IMR-90 (cell line): ENCODE measurements at regions not wholly inside any gene's neighbourhood (a gene's known extent, or its start where the extent isn't known, plus 50 kb on each side); places are given as distances from the start of the nearest gene placed in this dataset.

ENCODE experiments used
- ATAC-seq: fragments of 200-7000 bp; cut with Tn5 transposase; 2 replicates; pipeline ENCODE4 v1.9.1; 2020; ENCODE audit warnings: low read depth, mild to moderate bottlenecking, moderate library complexity
- BruUV-seq: library from RNA; stranded (reverse); fragments of 400-500 nt; replicated peaks from 2 replicates; lab custom pipeline; 2021; lab: Mats Ljungman, UMichigan
- CTCF ChIA-PET: fragments of 300-600 bp; formaldehyde crosslinking; extraction: SDS; loops from one replicate; lab custom pipeline; 2021; ENCODE audit warnings: antibody characterized with exemption; lab: Yijun Ruan, JAX
- POLR2A ChIA-PET: fragments of 300-600 bp; sonication (Branson Sonifier 250); formaldehyde crosslinking; loops from one replicate; lab custom pipeline; 2022; ENCODE audit warnings: antibody characterized with exemption; ENCODE audit not compliant: unreplicated experiment; lab: Charles Lee
- DNase-seq: peaks from one replicate; pipeline ENCODE4 v3.0.0; 2013
- H2AFZ ChIP-seq: replicated peaks from 2 replicates; pipeline ENCODE3; 2013; ENCODE audit warnings: low read length, mild to moderate bottlenecking; ENCODE audit not compliant: poor library complexity
- H2AK5ac ChIP-seq: 2 replicates; pipeline ENCODE4 v1.6.1; 2013; ENCODE audit warnings: low read depth, low read length, inconsistent platforms
- H2AK9ac ChIP-seq: replicated peaks from 2 replicates; pipeline ENCODE3; 2013; ENCODE audit warnings: mild to moderate bottlenecking, low read depth, low read length, moderate library complexity; ENCODE audit not compliant: poor library complexity
- H2BK120ac ChIP-seq: 2 replicates; pipeline ENCODE4 v1.6.1; 2013; ENCODE audit warnings: low read depth, low read length, inconsistent platforms
- H2BK15ac ChIP-seq: 3 replicates; pipeline ENCODE4 v1.6.1; 2013; ENCODE audit warnings: low read depth, low read length, inconsistent platforms
- H2BK20ac ChIP-seq: 2 replicates; pipeline ENCODE4 v1.6.1; 2013; ENCODE audit warnings: low read depth, mild to moderate bottlenecking, inconsistent platforms, low read length, moderate library complexity
- H2BK5ac ChIP-seq: 2 replicates; pipeline ENCODE4 v1.6.1; 2013; ENCODE audit warnings: mild to moderate bottlenecking, low read depth, low read length, inconsistent platforms; ENCODE audit not compliant: poor library complexity, severe bottlenecking
- H3K14ac ChIP-seq: replicated peaks from 2 replicates; pipeline ENCODE4 v1.6.1; 2013; ENCODE audit warnings: low read depth, low read length, inconsistent platforms
- H3K18ac ChIP-seq: 2 replicates; pipeline ENCODE4 v1.6.1; 2013; ENCODE audit warnings: low read depth, low read length, control low read depth
- H3K23ac ChIP-seq: 2 replicates; pipeline ENCODE4 v1.6.1; 2013; ENCODE audit warnings: low read depth, low read length, inconsistent platforms
- H3K27ac ChIP-seq: 2 replicates; pipeline ENCODE4 v1.5.1; 2013; ENCODE audit warnings: mild to moderate bottlenecking, control low read depth, low read length; ENCODE audit not compliant: insufficient read depth
- H3K27me3 ChIP-seq: 2 replicates; pipeline ENCODE4 v1.6.1; 2013; ENCODE audit warnings: low read length; ENCODE audit not compliant: control insufficient read depth, insufficient read depth
- H3K36me3 ChIP-seq: 2 replicates; pipeline ENCODE4 v1.6.1; 2013; ENCODE audit warnings: low read length, mixed read lengths; ENCODE audit not compliant: control insufficient read depth, insufficient read depth
- H3K4ac ChIP-seq: 2 replicates; pipeline ENCODE4 v1.6.1; 2013; ENCODE audit warnings: low read depth, low read length, inconsistent platforms
- H3K4me1 ChIP-seq: 2 replicates; pipeline ENCODE4 v1.6.1; 2013; ENCODE audit warnings: low read length, mixed read lengths; ENCODE audit not compliant: control insufficient read depth, insufficient read depth
- H3K4me2 ChIP-seq: 2 replicates; pipeline ENCODE4 v1.6.1; 2013; ENCODE audit warnings: low read depth, mild to moderate bottlenecking, control low read depth, low read length, moderate library complexity
- H3K4me3 ChIP-seq: 2 replicates; pipeline ENCODE4 v1.5.1; 2013; ENCODE audit warnings: low read depth, mild to moderate bottlenecking, control low read depth, low read length, moderate library complexity; ENCODE audit not compliant: insufficient read depth
- H3K56ac ChIP-seq: 2 replicates; pipeline ENCODE4 v1.6.1; 2013; ENCODE audit warnings: low read length, inconsistent platforms; ENCODE audit not compliant: insufficient read depth; ENCODE audit errors: extremely low read depth
- H3K79me1 ChIP-seq, 2 experiments: 2 replicates each; pipeline ENCODE4 v1.6.1; 2013; ENCODE audit warnings: low read length in 2 of 2, inconsistent platforms in 1 of 2, low read depth in 1 of 2
- H3K9ac ChIP-seq: 2 replicates; pipeline ENCODE4 v1.6.1; 2013; ENCODE audit warnings: low read depth, low read length, control low read depth
- H3K9me1 ChIP-seq: 2 replicates; pipeline ENCODE4 v1.6.1; 2013; ENCODE audit warnings: low read length, inconsistent platforms; ENCODE audit not compliant: insufficient read depth
- H3K9me3 ChIP-seq: 2 replicates; pipeline ENCODE4 v1.6.1; 2013; ENCODE audit warnings: low read length; ENCODE audit not compliant: control insufficient read depth, insufficient read depth
- H4K20me1 ChIP-seq: 2 replicates; pipeline ENCODE4 v1.6.1; 2013; ENCODE audit warnings: low read length, inconsistent platforms; ENCODE audit not compliant: insufficient read depth
- H4K5ac ChIP-seq: 2 replicates; pipeline ENCODE4 v1.6.1; 2013; ENCODE audit warnings: mild to moderate bottlenecking, low read depth, low read length, control low read depth
- H4K8ac ChIP-seq, 2 experiments: 2 replicates each; pipeline ENCODE4 v1.6.1; 2013; ENCODE audit warnings: low read depth in 2 of 2, low read length in 2 of 2, control low read depth in 1 of 2, inconsistent platforms in 1 of 2
- H4K91ac ChIP-seq: 2 replicates; pipeline ENCODE4 v1.6.1; 2013; ENCODE audit warnings: low read depth, low read length, inconsistent platforms; ENCODE audit not compliant: insufficient read depth
- BHLHE40 ChIP-seq: fragments of 150-350 bp; IDR thresholded peaks from 2 replicates; pipeline ENCODE4 v1.6.1; 2016; ENCODE audit warnings: mild to moderate bottlenecking, low read depth, low read length
- CEBPB ChIP-seq: IDR thresholded peaks from 2 replicates; pipeline ENCODE4 v1.6.1; 2012; ENCODE audit warnings: low read depth, low read length, improper control_type of control experiment
- CHD1 ChIP-seq: IDR thresholded peaks from 2 replicates; pipeline ENCODE4 v1.6.1; 2012; ENCODE audit warnings: low read depth, low read length, improper control_type of control experiment
- ELK1 ChIP-seq: fragments of 150-350 bp; IDR thresholded peaks from 2 replicates; pipeline ENCODE4 v1.6.1; 2016; ENCODE audit warnings: low read depth, mild to moderate bottlenecking, low read length, moderate library complexity, borderline replicate concordance
- FOS ChIP-seq: fragments of 150-350 bp; IDR thresholded peaks from 2 replicates; pipeline ENCODE4 v1.6.1; 2016; ENCODE audit warnings: low read depth, low read length
- MAFK ChIP-seq: IDR thresholded peaks from 2 replicates; pipeline ENCODE4 v1.6.1; 2012; ENCODE audit warnings: low read depth, low read length, improper control_type of control experiment
- MAZ ChIP-seq: IDR thresholded peaks from 2 replicates; pipeline ENCODE4 v1.6.1; 2012; ENCODE audit warnings: low read depth, mild to moderate bottlenecking, low read length, improper control_type of control experiment, moderate library complexity, borderline replicate concordance
- MXI1 ChIP-seq: IDR thresholded peaks from 2 replicates; pipeline ENCODE4 v1.6.1; 2012; ENCODE audit warnings: low read depth, mild to moderate bottlenecking, low read length, moderate library complexity, borderline replicate concordance
- NFE2L2 ChIP-seq: fragments of 150-350 bp; IDR thresholded peaks from 2 replicates; pipeline ENCODE4 v1.6.1; 2016; ENCODE audit warnings: low read depth, mild to moderate bottlenecking, low read length
- RAD21 ChIP-seq: IDR thresholded peaks from 2 replicates; pipeline ENCODE4 v1.6.1; 2012; ENCODE audit warnings: low read length, improper control_type of control experiment
- RCOR1 ChIP-seq: IDR thresholded peaks from 2 replicates; pipeline ENCODE4 v1.6.1; 2012; ENCODE audit warnings: mild to moderate bottlenecking, low read length, improper control_type of control experiment; ENCODE audit not compliant: insufficient replicate concordance
- RFX5 ChIP-seq: IDR thresholded peaks from 2 replicates; pipeline ENCODE4 v1.8.0; 2012; ENCODE audit warnings: low read depth, mild to moderate bottlenecking, low read length, moderate library complexity
- SMC3 ChIP-seq: fragments of 150-350 bp; IDR thresholded peaks from 2 replicates; pipeline ENCODE4 v1.6.1; 2016; ENCODE audit warnings: low read depth, mild to moderate bottlenecking, antibody characterized with exemption, low read length, moderate library complexity
- USF2 ChIP-seq: fragments of 150-350 bp; IDR thresholded peaks from 2 replicates; pipeline ENCODE4 v1.6.1; 2017; ENCODE audit warnings: mild to moderate bottlenecking, antibody characterized with exemption, low read length, low read depth
- WGBS, 2 experiments: methylation state at CpG; one replicate each; pipeline versions ENCODE4 v1.1.5 to v1.1.7; 2013; ENCODE audit warnings: missing lambda C conversion rate in 2 of 2; ENCODE audit not compliant: insufficient read length in 1 of 2; ENCODE audit errors: extremely low coverage in 2 of 2; 5-methylcytosine and 5-hydroxymethylcytosine counted together
- dilution Hi-C: fragments of 300-500 bp; cut with HindIII; formaldehyde crosslinking; loops from one replicate; pipeline ENCODE4 v1.14.3; 2018; ENCODE audit warnings: low sequenced_read_pairs; ENCODE audit not compliant: unreplicated experiment
- in situ Hi-C: fragments of 300-500 bp; cut with MboI; formaldehyde crosslinking; loops from 3 replicates; pipeline ENCODE4 v1.14.3; 2019; ENCODE audit warnings: low sequenced_read_pairs, inconsistent platforms, mixed read lengths
- intact Hi-C: fragments of 100-400 bp; cut with micrococcal nuclease; formaldehyde crosslinking; loops from 2 replicates; pipeline ENCODE4 v1.10.0; 2022

- POLR2A ChIA-PET = no interaction called here
- in situ Hi-C loops = no loop called here
- intact Hi-C loops = no loop called here
Measured at GRCh38 chr1:47519491-47519890, 81.6 kb downstream of the FOXD2 start.

More at GRCh38 chr1:47519491-47519890, 81.6 kb downstream of the FOXD2 start:
- no peak for DNase-seq
- H4K20me1 ChIP-seq = no peaks in the 10 kb centered on the region
- H3K27me3 ChIP-seq = peaks cover 2% of the 10 kb centered on the region; the same call in 1 of the 2 replicates
- no peak overlapping the region for H2BK5ac ChIP-seq
- H3K23ac ChIP-seq = no peak overlapping the region
- H3K36me3 ChIP-seq = no peaks in the 10 kb centered on the region
- H4K91ac ChIP-seq = no peak overlapping the region
- no peak overlapping the region for H2BK120ac ChIP-seq
- H2AK5ac ChIP-seq = no peak overlapping the region
- CTCF ChIA-PET = no interaction called here
- no peak for ATAC-seq
- H3K9ac ChIP-seq = no peak overlapping the region
- WGBS, 2 experiments = 80% methylated on average over 1 of the region's 4 CpGs; no CpG with 5 or more reads in 1 of the 2 experiments
- no peak overlapping the region for H3K4ac ChIP-seq
- H2BK15ac ChIP-seq = no peak overlapping the region
- no TSS peak for BruUV-seq
- H2AK9ac ChIP-seq = no peak overlapping the region
- H3K18ac ChIP-seq = no peak overlapping the region
- no peaks in the 10 kb centered on the region for H3K79me1 ChIP-seq
- no peak overlapping the region for H3K4me3 ChIP-seq
- no peak overlapping the region for H4K5ac ChIP-seq
- H3K14ac ChIP-seq = no peak overlapping the region
- H3K27ac ChIP-seq = no peak overlapping the region
- H3K4me1 ChIP-seq = no peaks in the 10 kb centered on the region
- H3K4me2 ChIP-seq = no peak overlapping the region
- dilution Hi-C loops = no loop called here
- no peak overlapping the region for H2BK20ac ChIP-seq
- H4K8ac ChIP-seq = no peak overlapping the region
- H3K9me3 ChIP-seq = no peaks in the 10 kb centered on the region
- H2AFZ ChIP-seq = no peak overlapping the region
- H3K9me1 ChIP-seq = no peaks in the 10 kb centered on the region
- H3K56ac ChIP-seq = no peak overlapping the region
- TF ChIP-seq MAZ (no peak), BHLHE40 (no peak), USF2 (no peak), RCOR1 (no peak), RFX5 (no peak), NFE2L2 (no peak), CEBPB (no peak), FOS (no peak), RAD21 (no peak), ELK1 (no peak), SMC3 (no peak), MXI1 (no peak), MAFK (no peak), CHD1 (no peak)
